ENCODE measurements at regions not wholly inside any gene's neighbourhood (a gene's known extent, or its start where the extent isn't known, plus 50 kb on each side); places are given as distances from the start of the nearest gene placed in this dataset.

- Histone ChIP-seq H3K27ac (no peak overlapping the region), H3K4me1 (peaks cover 0 to 11% (median 2%) of the 10 kb centered on the region in 4 donors), H3K36me3 (no peaks in the 10 kb centered on the region), H3K9me3 (peaks cover 0 to 4% (median 0%) of the 10 kb centered on the region in 4 donors), H3K27me3 (no peaks in the 10 kb centered on the region), H3K4me3 (no peak overlapping the region)
- DNase-seq: no peak
- TF ChIP-seq POLR2A (IDR thresholded peaks at IDR 0.05) (no peak), CTCF (IDR thresholded peaks at IDR 0.05) (no peak)
These were observed 153.5 kb upstream of the FUT8 start for GRCh38 chr14:65259000-65259399.

GRCh38 chr14:65260786-65261185 lies 151.7 kb upstream of the FUT8 start:
- no peak for TF ChIP-seq CTCF (IDR thresholded peaks at IDR 0.05)
- no peak for TF ChIP-seq POLR2A (IDR thresholded peaks at IDR 0.05)
- DNase-seq: no peak
- Histone ChIP-seq H3K27ac (no peak overlapping the region), H3K4me3 (no peak overlapping the region), H3K4me1 (peaks cover 0 to 4% (median 0%) of the 10 kb centered on the region in 4 donors), H3K36me3 (no peaks in the 10 kb centered on the region), H3K9me3 (peaks cover 0 to 4% (median 0%) of the 10 kb centered on the region in 4 donors), H3K27me3 (no peaks in the 10 kb centered on the region)

GRCh38 chr14:65261425-65261920 lies 151.1 kb upstream of the FUT8 start:
- H3K4me1 ChIP-seq: peaks cover 0 to 1% (median 0%) of the 10 kb centered on the region in 4 donors
- DNase-seq: peak in 1 of 3 donors; percentile 2
- TF ChIP-seq CTCF (IDR thresholded peaks at IDR 0.05): no peak
- no peak for TF ChIP-seq POLR2A (IDR thresholded peaks at IDR 0.05)
- H3K27ac ChIP-seq: no peak overlapping the region
- no peaks in the 10 kb centered on the region for H3K27me3 ChIP-seq
- H3K36me3 ChIP-seq: no peaks in the 10 kb centered on the region
- H3K9me3 ChIP-seq: peaks cover 0 to 4% (median 0%) of the 10 kb centered on the region in 4 donors
- H3K4me3 ChIP-seq: no peak overlapping the region

GRCh38 chr14:65261946-65262345 lies 150.6 kb upstream of the FUT8 start:
- DNase-seq: peak in 1 of 3 donors; percentile 10
- TF ChIP-seq POLR2A (IDR thresholded peaks at IDR 0.05): no peak
- no peak for TF ChIP-seq CTCF (IDR thresholded peaks at IDR 0.05)
- H3K27me3 ChIP-seq: no peaks in the 10 kb centered on the region
- no peaks in the 10 kb centered on the region for H3K4me1 ChIP-seq
- no peak overlapping the region for H3K27ac ChIP-seq
- H3K4me3 ChIP-seq: no peak overlapping the region
- H3K9me3 ChIP-seq: peaks cover 0 to 4% (median 0%) of the 10 kb centered on the region in 4 donors
- H3K36me3 ChIP-seq: no peaks in the 10 kb centered on the region

- H3K9me3 ChIP-seq: peaks cover 0 to 4% (median 0%) of the 10 kb centered on the region in 4 donors
- H3K36me3 ChIP-seq: no peaks in the 10 kb centered on the region
- TF ChIP-seq CTCF (IDR thresholded peaks at IDR 0.05) (no peak), POLR2A (IDR thresholded peaks at IDR 0.05) (no peak)
- H3K4me3 ChIP-seq: no peak overlapping the region
- DNase-seq: no peak
- H3K27ac ChIP-seq: no peak overlapping the region
- no peaks in the 10 kb centered on the region for H3K27me3 ChIP-seq
- no peaks in the 10 kb centered on the region for H3K4me1 ChIP-seq
These were observed 149.2 kb upstream of the FUT8 start for GRCh38 chr14:65263177-65263788.
